Small intestine (tissue), 7 donors: ENCODE measurements at regions not wholly inside any gene's neighbourhood (a gene's known extent, or its start where the extent isn't known, plus 50 kb on each side); places are given as distances from the start of the nearest gene placed in this dataset.

Experiments
- DNase-seq, 2 donors: peaks; one replicate each; pipeline versions ENCODE4 v3.0.0 to v3.0.0-alpha.2; 2013
- FAIRE-seq: peaks from 2 replicates; lab custom pipeline; 2012; peaks lifted over from hg19 to GRCh38; lab: Jason Lieb, UNC
- H3K27ac ChIP-seq, 3 donors: one replicate each; pipeline ENCODE4 v1.5.1; 2013; ENCODE audit warnings: low read length in 2 of 3, mild to moderate bottlenecking in 2 of 3, control low read depth in 1 of 3, inconsistent platforms in 1 of 3, low read depth in 1 of 3, moderate library complexity in 1 of 3
- H3K27me3 ChIP-seq, 3 donors: one replicate each; pipeline ENCODE4 v1.6.1; 2013; ENCODE audit warnings: low read length in 3 of 3, inconsistent platforms in 1 of 3; ENCODE audit not compliant: control insufficient read depth in 3 of 3, insufficient read depth in 3 of 3
- H3K36me3 ChIP-seq, 3 donors: one replicate each; pipeline ENCODE4 v1.6.1; 2013; ENCODE audit warnings: low read length in 3 of 3, inconsistent platforms in 1 of 3, low read depth in 1 of 3, mild to moderate bottlenecking in 1 of 3, moderate library complexity in 1 of 3; ENCODE audit not compliant: control insufficient read depth in 3 of 3, insufficient read depth in 2 of 3
- H3K4me1 ChIP-seq, 3 donors: one replicate each; pipeline ENCODE4 v1.6.1; 2013; ENCODE audit warnings: low read length in 2 of 3, inconsistent platforms in 1 of 3, low read depth in 1 of 3, mild to moderate bottlenecking in 1 of 3, moderate library complexity in 1 of 3; ENCODE audit not compliant: control insufficient read depth in 3 of 3, insufficient read depth in 2 of 3
- H3K4me3 ChIP-seq, 3 donors: one replicate each; pipeline ENCODE4 v1.5.1; 2013; ENCODE audit warnings: low read length in 3 of 3, control low read depth in 1 of 3, inconsistent platforms in 1 of 3, low read depth in 1 of 3, mild to moderate bottlenecking in 1 of 3, moderate library complexity in 1 of 3
- H3K9me3 ChIP-seq, 2 donors: one replicate each; pipeline ENCODE4 v1.6.1; 2013; ENCODE audit warnings: low read depth in 1 of 2, low read length in 1 of 2; ENCODE audit not compliant: control insufficient read depth in 2 of 2, insufficient read depth in 1 of 2
- WGBS, 3 donors: extraction: QIAGEN DNeasy Blood & Tissue Kit; methylation state at CpG; one replicate each; pipeline ENCODE4 v1.1.7; 2013; 5-methylcytosine and 5-hydroxymethylcytosine counted together
- donor health status: healthy with polysubstance abuse.
- donor health status: control.
- donor health status: control.
- donor health status: Bipolar disorder and iron deficiency.
- donor health status: healthy.

DNA sequence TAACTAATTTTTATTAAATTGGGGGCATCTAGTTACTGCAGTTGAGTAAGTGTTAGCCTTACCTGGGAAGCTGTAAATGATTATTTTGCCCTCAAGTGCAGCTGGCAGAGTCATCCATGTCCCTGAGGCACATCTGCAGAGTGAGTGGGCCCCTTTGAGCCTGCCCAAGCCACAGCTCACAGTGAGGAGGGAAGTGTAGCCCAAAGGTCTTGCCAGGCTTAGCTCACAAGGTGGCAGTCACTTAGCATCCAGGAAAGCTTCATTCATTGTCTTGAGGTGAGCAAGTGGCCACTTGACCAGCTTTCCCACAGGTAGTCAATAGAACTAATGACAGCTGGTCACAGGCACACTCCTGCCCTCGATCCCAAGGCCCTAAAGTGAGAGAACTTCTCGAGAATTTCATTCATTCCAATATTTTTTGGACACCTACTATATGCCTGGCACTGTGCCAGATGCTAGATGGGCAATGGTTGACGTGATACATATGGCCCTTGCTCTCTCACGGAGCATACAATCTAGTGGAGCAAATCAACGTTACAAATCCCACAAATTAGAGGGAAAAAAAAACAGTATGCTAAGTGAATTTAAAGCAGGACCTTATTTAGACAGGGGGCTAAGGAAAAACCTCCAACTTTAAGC is 163.3 kb upstream of the IL12A start:
- H3K4me1 ChIP-seq, result no peaks in the 10 kb centered on the region
- no peak for FAIRE-seq
- 56 to 64% (median 57%) methylated on average over 5 of the region's 5 CpGs for WGBS, 3 donors

DNA sequence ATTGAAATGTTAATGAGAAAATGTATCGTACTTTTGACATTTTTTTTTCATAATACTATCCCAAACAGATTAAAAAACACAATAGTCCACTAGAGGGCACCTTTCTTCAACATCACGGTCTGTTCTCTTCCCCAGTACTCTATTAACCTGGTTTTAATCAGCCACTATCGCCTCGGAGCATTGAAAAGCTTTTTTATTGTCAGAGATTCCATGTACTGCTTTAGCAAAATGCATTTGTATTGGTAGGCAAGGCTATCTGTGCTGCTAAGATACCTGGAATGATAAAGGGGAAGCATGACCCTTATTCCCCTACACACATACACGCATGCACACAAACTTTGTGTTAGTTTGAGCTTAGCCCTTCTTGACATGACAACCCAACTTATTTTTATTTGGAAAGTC is 160.1 kb upstream of the IL12A start:
- H3K4me3 ChIP-seq, result no peak overlapping the region
- WGBS, 3 donors, result 14 to 23% (median 20%) methylated on average over 5 of the region's 5 CpGs
- H3K27me3 ChIP-seq, result no peaks in the 10 kb centered on the region
- no peak for FAIRE-seq
- H3K4me1 ChIP-seq, result no peaks in the 10 kb centered on the region
- no peaks in the 10 kb centered on the region for H3K9me3 ChIP-seq
- no peak overlapping the region for H3K27ac ChIP-seq
- no peaks in the 10 kb centered on the region for H3K36me3 ChIP-seq
- peak; percentile 53 to 57 for DNase-seq

More for the DNA sequence above, 163.3 kb upstream of the IL12A start:
- H3K9me3 ChIP-seq, result no peaks in the 10 kb centered on the region
- no peak overlapping the region for H3K27ac ChIP-seq
- no peak for DNase-seq
- no peaks in the 10 kb centered on the region for H3K27me3 ChIP-seq
- no peak overlapping the region for H3K4me3 ChIP-seq
- no peaks in the 10 kb centered on the region for H3K36me3 ChIP-seq

DNA sequence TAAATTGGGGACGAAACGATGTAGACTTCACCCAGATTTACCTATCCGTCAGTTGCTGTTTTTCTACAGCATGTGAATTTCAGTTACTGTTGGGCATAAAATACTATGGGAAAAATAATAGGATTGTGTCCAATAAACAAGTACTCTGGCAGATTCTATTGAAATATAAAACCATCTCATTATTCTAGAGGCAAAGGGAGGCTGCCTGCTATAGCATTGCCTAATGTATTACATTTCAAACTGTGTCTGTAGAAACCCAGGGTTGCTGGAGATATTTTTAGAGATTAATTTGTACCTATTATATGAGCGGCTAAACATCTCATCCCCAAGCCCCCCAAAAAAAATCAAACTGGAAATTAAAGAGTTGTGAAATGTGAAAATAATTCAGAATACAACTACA is 159.6 kb upstream of the IL12A start:
- Histone ChIP-seq H3K4me1 (no peaks in the 10 kb centered on the region), H3K27ac (no peak overlapping the region), H3K27me3 (no peaks in the 10 kb centered on the region), H3K4me3 (no peak overlapping the region), H3K36me3 (no peaks in the 10 kb centered on the region), H3K9me3 (no peaks in the 10 kb centered on the region)
- DNase-seq (no peak), FAIRE-seq (no peak)
- WGBS, 3 donors, result 88 to 89% (median 89%) methylated on average over 4 of the region's 4 CpGs

DNA sequence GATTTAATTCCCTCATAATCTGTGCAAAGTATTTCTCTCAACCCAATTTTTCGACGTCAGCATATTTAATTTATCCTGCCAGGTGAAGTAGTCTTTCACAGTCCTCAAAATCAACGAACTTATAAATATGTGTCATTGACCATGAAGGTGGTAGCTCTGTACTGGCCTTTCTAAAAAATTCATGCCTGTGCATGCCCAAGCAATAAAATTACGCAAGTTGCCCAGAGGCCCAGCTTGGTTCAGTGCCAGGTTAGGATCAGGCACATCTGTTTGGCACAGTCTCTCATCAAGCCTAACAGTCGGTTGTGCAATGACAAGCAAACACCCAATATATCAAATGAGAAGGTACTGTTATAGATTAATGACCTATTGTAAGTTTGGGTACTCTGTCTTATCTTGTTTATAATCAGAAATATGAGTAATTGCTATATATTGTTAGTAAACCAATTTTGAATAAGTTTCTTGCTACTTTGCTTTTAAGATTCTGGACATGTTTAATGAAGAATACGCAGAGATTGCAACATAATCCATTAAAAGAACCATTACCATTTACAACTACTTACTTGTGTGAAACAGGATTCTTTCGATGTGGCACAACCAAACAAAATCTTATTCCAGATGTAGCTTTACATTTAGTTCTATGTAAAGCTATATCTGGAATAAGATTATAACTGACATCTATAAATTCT is 159.0 kb upstream of the IL12A start:
- Histone ChIP-seq H3K9me3 (no peaks in the 10 kb centered on the region), H3K4me3 (no peak overlapping the region), H3K27ac (no peak overlapping the region), H3K36me3 (no peaks in the 10 kb centered on the region), H3K4me1 (no peaks in the 10 kb centered on the region), H3K27me3 (no peaks in the 10 kb centered on the region)
- FAIRE-seq (no peak), DNase-seq (peak in 1 of 2 donors; percentile 87)
- 14 to 50% (median 29%) methylated on average over 7 of the region's 7 CpGs for WGBS, 3 donors

DNA sequence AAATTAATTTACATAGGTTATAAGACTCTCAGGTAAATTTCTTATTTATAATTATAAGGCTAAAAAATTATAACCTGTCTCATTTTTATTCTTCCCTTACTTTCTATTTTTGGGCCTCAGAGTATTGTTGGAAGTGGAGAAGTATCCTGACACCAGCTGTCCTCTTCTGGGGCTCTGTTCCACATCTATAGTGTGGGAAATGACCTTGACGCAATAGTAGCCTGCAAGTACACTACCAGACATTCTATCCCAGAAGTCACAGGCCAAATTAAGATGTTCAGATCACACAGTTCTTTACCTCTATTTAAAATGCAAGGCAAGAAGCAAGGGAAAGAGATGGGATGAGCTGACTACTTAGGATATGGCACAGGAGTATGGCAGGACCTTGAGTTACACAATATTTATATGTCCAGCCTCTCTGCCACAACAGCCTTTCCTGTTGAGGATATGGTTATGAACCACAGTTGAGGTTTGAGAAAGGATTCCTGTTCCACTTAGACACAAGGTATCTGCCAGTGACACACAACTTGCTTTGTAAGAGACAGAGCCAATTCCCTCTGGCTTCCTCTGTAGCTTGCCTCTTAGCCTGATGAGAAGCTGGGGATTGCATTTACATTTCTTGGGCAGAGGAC is 158.0 kb upstream of the IL12A start:
- DNase-seq, result no peak
- Histone ChIP-seq H3K9me3 (no peaks in the 10 kb centered on the region), H3K27ac (no peak overlapping the region), H3K4me3 (no peak overlapping the region), H3K4me1 (no peaks in the 10 kb centered on the region), H3K27me3 (no peaks in the 10 kb centered on the region), H3K36me3 (no peaks in the 10 kb centered on the region)
- no peak for FAIRE-seq
- WGBS, 3 donors, result 91 to 95% (median 95%) methylated on average over 1 of the region's 1 CpG

DNA sequence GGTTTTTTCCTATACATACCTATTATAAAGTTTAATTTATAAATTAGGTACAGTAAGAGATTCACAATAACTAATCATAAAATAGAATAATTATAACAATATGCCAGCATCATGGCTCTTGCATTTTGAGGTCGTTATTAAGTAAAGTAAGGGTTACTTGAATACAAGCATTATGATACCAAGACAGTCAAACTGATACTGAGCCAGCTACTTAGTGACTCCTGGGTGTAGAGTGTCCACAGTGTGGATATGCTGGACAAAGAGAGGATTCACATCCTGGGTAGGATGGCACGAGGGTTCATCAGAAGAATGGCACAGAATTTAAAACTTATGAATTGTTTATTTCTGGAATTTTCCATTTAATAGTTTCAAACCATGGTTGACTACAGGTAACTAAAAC is 157.2 kb upstream of the IL12A start:
- 64 to 78% (median 75%) methylated on average over 2 of the region's 2 CpGs for WGBS, 3 donors
- Histone ChIP-seq H3K36me3 (no peaks in the 10 kb centered on the region), H3K27ac (no peak overlapping the region), H3K27me3 (no peaks in the 10 kb centered on the region), H3K4me1 (no peaks in the 10 kb centered on the region), H3K9me3 (no peaks in the 10 kb centered on the region), H3K4me3 (no peak overlapping the region)
- DNase-seq (no peak), FAIRE-seq (no peak)

DNA sequence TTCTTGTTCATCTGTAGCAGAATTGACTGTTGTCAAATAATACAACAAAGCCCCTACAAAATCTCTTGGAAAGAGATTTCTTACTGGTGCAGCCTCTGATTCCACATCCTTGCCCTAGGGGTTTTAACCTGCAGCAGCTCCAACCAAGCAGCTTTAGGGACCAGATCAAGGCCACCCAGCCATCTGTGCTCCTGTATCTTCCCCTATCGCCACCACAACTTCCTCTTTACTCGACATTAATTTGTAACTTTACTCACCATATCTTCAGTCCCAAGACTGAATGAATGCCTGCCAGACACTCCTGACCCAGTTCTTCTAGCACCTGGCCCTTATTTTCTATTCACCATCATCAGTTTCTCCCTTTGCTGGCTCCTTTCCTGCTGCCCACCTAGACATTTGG is 156.6 kb upstream of the IL12A start:
- DNase-seq (no peak), FAIRE-seq (no peak)
- Histone ChIP-seq H3K36me3 (no peaks in the 10 kb centered on the region), H3K9me3 (no peaks in the 10 kb centered on the region), H3K27me3 (no peaks in the 10 kb centered on the region), H3K4me1 (no peaks in the 10 kb centered on the region), H3K27ac (no peak overlapping the region), H3K4me3 (no peak overlapping the region)
- 43 to 47% (median 43%) methylated on average over 2 of the region's 2 CpGs for WGBS, 3 donors

DNA sequence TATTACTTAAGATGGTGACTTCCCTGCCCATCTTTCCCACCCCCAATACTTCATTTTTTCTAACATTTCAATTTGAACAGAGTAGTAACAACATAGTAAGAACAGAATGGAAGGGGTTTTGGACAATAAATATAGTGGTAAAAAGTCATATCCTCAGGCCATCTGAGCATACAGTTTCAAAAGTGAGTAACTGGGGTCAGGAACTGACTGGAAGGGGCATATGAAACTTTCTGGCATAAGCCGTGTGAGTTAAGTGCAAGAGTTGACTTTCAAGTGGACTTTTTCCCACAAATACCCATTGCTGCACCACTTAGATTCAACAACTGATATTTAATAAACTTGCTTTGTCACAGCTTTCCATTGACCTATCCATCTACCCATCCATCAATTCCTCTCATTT is 153.5 kb upstream of the IL12A start:
- FAIRE-seq (no peak), DNase-seq (no peak)
- H3K36me3 ChIP-seq, result no peaks in the 10 kb centered on the region
- WGBS, 3 donors, result 73 to 95% (median 82%) methylated on average over 1 of the region's 1 CpG
- peaks cover 0 to 7% (median 0%) of the 10 kb centered on the region in 3 donors for H3K27me3 ChIP-seq
- peaks cover 0 to 3% (median 0%) of the 10 kb centered on the region in 3 donors for H3K4me1 ChIP-seq
- no peaks in the 10 kb centered on the region for H3K9me3 ChIP-seq
- H3K4me3 ChIP-seq, result no peak overlapping the region
- H3K27ac ChIP-seq, result no peak overlapping the region
